Kidney epithelial cell (primary cell): ENCODE measurements at regions not wholly inside any gene's neighbourhood (a gene's known extent, or its start where the extent isn't known, plus 50 kb on each side); places are given as distances from the start of the nearest gene placed in this dataset.

Source experiments
- DNase-seq: peaks from one replicate; pipeline ENCODE4 v3.0.0-alpha.2; 2010; ENCODE audit warnings: low read depth
- H3K27me3 ChIP-seq: 2 replicates; pipeline ENCODE4 v1.6.0; 2011; ENCODE audit warnings: low read length; ENCODE audit not compliant: control insufficient read depth, insufficient read depth
- H3K36me3 ChIP-seq: 2 replicates; pipeline ENCODE4 v1.5.1; 2011; ENCODE audit warnings: low read length; ENCODE audit not compliant: control insufficient read depth, insufficient read depth
- H3K4me3 ChIP-seq: 2 replicates; pipeline ENCODE4 v1.5.1; 2011; ENCODE audit warnings: low read depth, mild to moderate bottlenecking, control low read depth, low read length
- TF ChIP-seq, protein P1 (sequence below): IDR thresholded peaks from 2 replicates; pipeline ENCODE4 v1.5.1; 2011; ENCODE audit warnings: mild to moderate bottlenecking, moderate library complexity, low read length, control low read depth, inconsistent platforms; ENCODE audit not compliant: insufficient read depth, poor library complexity, severe bottlenecking

- H3K36me3 ChIP-seq: no peaks in the 10 kb centered on the region
- TF ChIP-seq, protein P1, sequence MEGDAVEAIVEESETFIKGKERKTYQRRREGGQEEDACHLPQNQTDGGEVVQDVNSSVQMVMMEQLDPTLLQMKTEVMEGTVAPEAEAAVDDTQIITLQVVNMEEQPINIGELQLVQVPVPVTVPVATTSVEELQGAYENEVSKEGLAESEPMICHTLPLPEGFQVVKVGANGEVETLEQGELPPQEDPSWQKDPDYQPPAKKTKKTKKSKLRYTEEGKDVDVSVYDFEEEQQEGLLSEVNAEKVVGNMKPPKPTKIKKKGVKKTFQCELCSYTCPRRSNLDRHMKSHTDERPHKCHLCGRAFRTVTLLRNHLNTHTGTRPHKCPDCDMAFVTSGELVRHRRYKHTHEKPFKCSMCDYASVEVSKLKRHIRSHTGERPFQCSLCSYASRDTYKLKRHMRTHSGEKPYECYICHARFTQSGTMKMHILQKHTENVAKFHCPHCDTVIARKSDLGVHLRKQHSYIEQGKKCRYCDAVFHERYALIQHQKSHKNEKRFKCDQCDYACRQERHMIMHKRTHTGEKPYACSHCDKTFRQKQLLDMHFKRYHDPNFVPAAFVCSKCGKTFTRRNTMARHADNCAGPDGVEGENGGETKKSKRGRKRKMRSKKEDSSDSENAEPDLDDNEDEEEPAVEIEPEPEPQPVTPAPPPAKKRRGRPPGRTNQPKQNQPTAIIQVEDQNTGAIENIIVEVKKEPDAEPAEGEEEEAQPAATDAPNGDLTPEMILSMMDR: no peak
- no peak overlapping the region for H3K4me3 ChIP-seq
- DNase-seq: no peak
- H3K27me3 ChIP-seq: no peaks in the 10 kb centered on the region
Measured at GRCh38 chr2:145059914-145060313, 540.0 kb upstream of the ZEB2 start.

- no peaks in the 10 kb centered on the region for H3K27me3 ChIP-seq
- no peaks in the 10 kb centered on the region for H3K36me3 ChIP-seq
- TF ChIP-seq, protein P1: no peak
- H3K4me3 ChIP-seq: no peak overlapping the region
- no peak for DNase-seq
Measured at GRCh38 chr2:145059343-145059742, 539.4 kb upstream of the ZEB2 start.

- DNase-seq: no peak
- Histone ChIP-seq H3K27me3 (no peaks in the 10 kb centered on the region), H3K4me3 (no peak overlapping the region), H3K36me3 (no peaks in the 10 kb centered on the region)
- TF ChIP-seq, protein P1: no peak
Measured at GRCh38 chr2:145058457-145058856, 538.5 kb upstream of the ZEB2 start.

GRCh38 chr2:145055651-145056050 lies 535.7 kb upstream of the ZEB2 start:
- TF ChIP-seq, protein P1: no peak
- no peak for DNase-seq
- H3K27me3 ChIP-seq: no peaks in the 10 kb centered on the region

DNA sequence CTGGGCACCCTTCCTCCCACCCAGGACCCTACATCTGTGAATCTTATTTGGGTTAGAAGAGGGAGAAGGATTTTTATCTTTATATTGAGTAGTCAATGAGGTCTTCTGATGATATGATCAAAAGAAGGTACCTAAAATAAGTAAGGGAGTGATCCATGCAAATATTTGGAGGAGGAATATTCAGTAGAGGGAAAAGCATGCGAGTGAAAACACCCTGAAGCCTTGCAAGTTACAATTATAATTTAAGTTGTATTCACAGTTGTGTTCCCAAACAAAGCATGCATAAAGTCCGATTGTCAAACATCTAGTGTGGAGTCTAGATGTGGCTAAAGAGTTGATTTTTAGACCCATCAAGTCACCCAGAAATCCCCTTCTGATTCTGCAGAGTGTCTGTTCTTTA lies 530.2 kb upstream of the ZEB2 start:
- H3K27me3 ChIP-seq: no peaks in the 10 kb centered on the region
- TF ChIP-seq, protein P1: no peak
- no peak overlapping the region for H3K4me3 ChIP-seq

More at GRCh38 chr2:145055651-145056050, 535.7 kb upstream of the ZEB2 start:
- Histone ChIP-seq H3K4me3 (no peak overlapping the region), H3K36me3 (no peaks in the 10 kb centered on the region)

DNA sequence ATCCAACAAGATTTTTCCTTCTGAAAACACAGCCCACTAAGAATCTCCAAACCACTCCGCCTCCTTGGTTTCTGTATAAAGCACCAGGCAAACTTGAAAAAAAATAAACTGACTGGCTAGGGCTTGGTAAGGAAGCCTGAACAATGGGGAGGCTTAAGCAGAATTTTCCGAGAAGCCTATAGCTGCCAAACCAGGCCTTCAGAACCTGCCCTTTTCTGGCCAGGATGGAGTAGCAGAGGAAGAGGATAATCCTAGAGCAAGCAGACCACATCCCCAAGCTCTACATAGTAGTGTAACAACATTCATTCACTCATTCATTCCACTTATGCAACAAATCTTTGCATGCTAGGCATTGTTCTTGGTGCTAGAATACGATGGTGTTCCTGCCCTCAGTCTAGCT lies 529.6 kb upstream of the ZEB2 start:
- Histone ChIP-seq H3K36me3 (no peaks in the 10 kb centered on the region), H3K27me3 (no peaks in the 10 kb centered on the region), H3K4me3 (no peak overlapping the region)
- DNase-seq: no peak
- TF ChIP-seq, protein P1: no peak

More for the DNA sequence above, 530.2 kb upstream of the ZEB2 start:
- no peak for DNase-seq
- no peaks in the 10 kb centered on the region for H3K36me3 ChIP-seq
